ENCODE measurements at regions not wholly inside any gene's neighbourhood (a gene's known extent, or its start where the extent isn't known, plus 50 kb on each side); places are given as distances from the start of the nearest gene placed in this dataset.

DNA sequence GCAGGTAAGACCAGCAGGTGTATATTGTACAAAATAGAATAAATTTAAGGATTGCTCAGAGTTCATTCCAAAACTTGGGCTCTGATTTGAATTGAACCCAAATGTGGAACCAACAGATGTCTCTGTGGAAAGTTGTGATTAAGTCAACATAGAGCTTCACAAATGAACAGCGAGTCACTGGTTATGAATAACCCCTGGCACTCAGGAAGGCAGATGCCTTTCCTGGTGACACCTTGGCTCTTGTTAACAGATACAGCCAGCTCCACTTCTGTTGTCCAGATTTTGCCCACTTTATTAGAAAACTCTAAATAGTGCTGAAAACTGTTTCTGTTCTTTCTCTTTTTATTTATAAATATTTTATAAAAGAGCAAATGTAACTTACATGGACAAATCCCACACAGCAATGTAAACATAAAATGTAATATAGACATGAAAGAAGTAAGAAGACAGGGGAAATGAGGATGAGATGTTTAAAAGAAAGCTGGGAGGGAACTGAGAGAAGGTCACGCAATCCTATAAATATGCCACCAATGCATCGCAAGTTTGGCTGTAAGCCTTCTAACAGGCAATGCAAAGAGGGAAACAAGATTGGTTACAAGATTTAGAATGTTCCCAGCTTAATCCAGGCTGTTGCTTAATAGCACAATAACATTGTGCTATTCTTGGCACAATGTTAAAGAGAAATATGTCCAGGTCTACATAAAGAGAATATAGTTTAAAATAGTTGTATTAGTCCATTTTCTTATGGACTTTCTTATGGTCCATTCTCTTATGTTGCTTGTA, 495.5 kb downstream of the TAFA4 start:
- DNase-seq (ENCODE audit: low read depth), result no peak
- TF ChIP-seq, protein P1, sequence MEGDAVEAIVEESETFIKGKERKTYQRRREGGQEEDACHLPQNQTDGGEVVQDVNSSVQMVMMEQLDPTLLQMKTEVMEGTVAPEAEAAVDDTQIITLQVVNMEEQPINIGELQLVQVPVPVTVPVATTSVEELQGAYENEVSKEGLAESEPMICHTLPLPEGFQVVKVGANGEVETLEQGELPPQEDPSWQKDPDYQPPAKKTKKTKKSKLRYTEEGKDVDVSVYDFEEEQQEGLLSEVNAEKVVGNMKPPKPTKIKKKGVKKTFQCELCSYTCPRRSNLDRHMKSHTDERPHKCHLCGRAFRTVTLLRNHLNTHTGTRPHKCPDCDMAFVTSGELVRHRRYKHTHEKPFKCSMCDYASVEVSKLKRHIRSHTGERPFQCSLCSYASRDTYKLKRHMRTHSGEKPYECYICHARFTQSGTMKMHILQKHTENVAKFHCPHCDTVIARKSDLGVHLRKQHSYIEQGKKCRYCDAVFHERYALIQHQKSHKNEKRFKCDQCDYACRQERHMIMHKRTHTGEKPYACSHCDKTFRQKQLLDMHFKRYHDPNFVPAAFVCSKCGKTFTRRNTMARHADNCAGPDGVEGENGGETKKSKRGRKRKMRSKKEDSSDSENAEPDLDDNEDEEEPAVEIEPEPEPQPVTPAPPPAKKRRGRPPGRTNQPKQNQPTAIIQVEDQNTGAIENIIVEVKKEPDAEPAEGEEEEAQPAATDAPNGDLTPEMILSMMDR (IDR thresholded peaks at IDR 0.05; ENCODE audit: insufficient read depth, low read depth, low read length, missing control alignments), result no peak
- H3K4me3 ChIP-seq (ENCODE audit: low read length), result no peak overlapping the region

DNA sequence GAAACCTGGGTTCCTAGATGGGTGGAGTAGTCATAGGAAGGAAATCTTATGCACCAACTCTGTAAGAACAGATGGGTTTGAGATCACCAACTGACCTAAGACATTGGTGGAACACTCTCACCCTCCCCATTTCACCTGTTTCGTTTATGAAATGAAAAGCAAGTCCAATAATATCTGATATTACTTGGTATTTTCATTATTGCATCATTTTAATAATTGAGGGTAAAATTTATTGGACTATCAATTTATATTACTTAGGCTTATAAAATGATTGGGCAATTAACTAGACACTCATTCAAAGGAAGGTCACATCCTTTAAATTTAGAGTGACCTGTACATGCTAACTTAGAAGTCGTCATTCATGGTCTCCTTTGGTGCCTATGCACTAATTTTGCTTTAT, 503.9 kb downstream of the TAFA4 start:
- no peak for DNase-seq (ENCODE audit: low read depth)
- no peak overlapping the region for H3K4me3 ChIP-seq (ENCODE audit: low read length)
- TF ChIP-seq, protein P1 (IDR thresholded peaks at IDR 0.05; ENCODE audit: insufficient read depth, low read depth, low read length, missing control alignments), result no peak

DNA sequence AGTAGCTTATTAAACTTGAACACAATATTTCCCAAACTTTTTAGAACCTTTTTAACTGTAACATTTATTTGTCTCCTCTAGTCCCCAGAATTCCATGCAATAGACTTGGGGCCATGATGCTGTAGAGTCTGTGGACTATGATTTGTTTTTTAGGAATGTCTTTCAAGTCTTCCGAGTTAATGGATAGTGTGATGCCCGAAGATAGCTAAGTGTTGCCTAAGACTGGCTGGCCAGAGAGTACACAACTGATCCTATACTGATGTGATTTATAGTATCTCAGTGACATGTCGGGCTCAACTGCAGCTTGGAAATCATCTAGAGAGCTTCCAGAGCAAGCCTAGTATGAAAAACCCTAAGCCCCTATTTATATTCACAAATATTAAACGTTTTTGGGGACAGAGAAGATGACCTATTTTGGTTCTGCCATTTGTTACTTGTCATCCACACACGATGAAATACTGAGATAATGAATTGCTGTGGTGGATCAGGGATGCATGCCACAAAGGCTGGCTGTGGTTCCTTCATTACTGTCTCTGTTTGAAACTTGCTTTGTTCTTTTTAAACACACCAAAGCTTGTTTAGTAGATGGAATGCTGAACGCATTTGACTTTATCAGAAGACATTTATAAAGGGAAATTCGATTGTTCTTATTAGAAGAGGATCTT, 507.4 kb downstream of the TAFA4 start:
- H3K4me3 ChIP-seq (ENCODE audit: low read length), result no peak overlapping the region
- no peak for DNase-seq (ENCODE audit: low read depth)
- TF ChIP-seq, protein P1 (IDR thresholded peaks at IDR 0.05; ENCODE audit: insufficient read depth, low read depth, low read length, missing control alignments), result no peak

DNA sequence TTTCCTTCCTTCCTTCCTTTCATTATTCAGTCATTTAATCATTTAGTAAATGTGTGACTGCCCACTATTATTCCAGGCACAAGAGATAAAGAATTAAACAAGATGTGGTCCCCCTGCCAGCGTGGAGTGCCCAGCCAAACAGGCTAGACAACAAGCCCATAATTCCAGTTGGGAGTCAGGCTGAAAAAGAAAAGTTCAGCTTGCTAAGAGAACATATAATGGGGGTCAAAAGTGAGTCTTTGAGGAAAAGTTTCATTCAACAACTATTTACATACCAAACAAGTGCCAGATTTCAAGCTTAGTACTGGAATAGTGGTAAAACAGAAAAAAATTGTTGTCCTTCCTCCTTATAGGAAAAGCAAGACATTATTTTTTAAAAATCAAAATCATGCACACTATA, 523.7 kb downstream of the TAFA4 start:
- H3K4me3 ChIP-seq (ENCODE audit: low read length), result no peak overlapping the region
- TF ChIP-seq, protein P1 (IDR thresholded peaks at IDR 0.05; ENCODE audit: insufficient read depth, low read depth, low read length, missing control alignments), result no peak
- DNase-seq (ENCODE audit: low read depth), result no peak

DNA sequence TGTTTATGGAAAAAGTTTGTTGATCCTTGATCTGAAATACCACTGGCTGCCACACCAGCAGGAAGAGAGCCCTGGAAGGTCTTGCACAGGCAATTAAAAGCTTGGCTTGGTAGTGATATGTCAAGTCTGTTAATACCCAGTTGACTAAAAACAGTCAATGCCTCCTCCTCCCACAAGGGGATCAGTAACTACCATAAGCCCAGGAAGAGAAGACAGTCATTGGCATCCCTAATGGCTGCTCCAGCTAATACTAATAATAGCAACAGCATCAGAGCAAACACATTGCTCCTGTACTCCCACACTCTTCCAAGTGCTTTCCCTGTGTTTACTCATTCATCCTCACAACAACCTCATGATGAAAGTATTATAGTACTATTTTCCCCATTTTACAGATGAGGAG, 528.6 kb downstream of the TAFA4 start:
- TF ChIP-seq, protein P1 (IDR thresholded peaks at IDR 0.05; ENCODE audit: insufficient read depth, low read depth, low read length, missing control alignments), result no peak
- DNase-seq (ENCODE audit: low read depth), result no peak
- no peak overlapping the region for H3K4me3 ChIP-seq (ENCODE audit: low read length)

DNA sequence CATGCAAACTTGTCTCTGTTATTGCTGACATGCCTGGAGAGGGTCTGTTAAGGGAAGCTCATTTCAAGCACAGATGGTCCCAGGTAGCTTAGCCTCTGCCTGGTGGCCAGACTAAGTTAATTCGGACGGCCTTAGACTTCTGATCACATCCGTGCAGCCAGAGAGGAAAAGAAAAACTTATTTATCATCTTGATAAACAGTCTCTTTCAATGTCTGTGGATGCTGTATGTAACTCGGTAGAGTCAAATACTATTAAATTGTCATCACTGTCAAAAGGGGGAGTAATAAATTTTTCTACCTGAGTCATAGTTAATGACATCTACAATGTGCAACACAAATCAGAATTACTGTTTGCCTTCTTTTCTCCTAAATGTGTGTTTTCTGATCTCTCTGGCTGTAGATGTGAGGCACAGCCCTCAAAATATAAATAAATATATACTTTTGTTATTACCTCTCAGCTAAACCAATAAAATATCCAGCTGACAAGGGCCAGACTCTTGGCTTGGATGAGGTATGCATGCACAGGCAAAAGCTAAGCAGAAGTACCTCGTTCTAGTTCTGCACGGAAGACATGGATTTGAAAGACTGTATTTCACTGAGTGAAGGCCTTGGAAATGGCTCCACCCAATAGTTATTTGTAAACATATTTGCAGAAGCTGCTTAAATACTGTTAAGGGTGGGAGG, 530.0 kb downstream of the TAFA4 start:
- no peak for DNase-seq (ENCODE audit: low read depth)
- TF ChIP-seq, protein P1 (IDR thresholded peaks at IDR 0.05; ENCODE audit: insufficient read depth, low read depth, low read length, missing control alignments), result no peak
- no peak overlapping the region for H3K4me3 ChIP-seq (ENCODE audit: low read length)

Data from epithelial cell of esophagus (primary cell).